NCI-H510A treated with DMSO at 0.1 percent for 48 hours (cell line): ENCODE measurements at regions not wholly inside any gene's neighbourhood (a gene's known extent, or its start where the extent isn't known, plus 50 kb on each side); places are given as distances from the start of the nearest gene placed in this dataset.

Source experiments
- DNase-seq: peaks from one replicate; lab custom pipeline; 2025; lab: John Stamatoyannopoulos, UW

- DNase-seq: no peak
Measured at GRCh38 chr1:47574451-47575165, 136.8 kb downstream of the FOXD2 start.

GRCh38 chr1:47575855-47576757 lies 138.3 kb downstream of the FOXD2 start:
- no peak for DNase-seq

- DNase-seq: no peak
Measured at GRCh38 chr1:47576758-47577115, 138.9 kb downstream of the FOXD2 start.

- DNase-seq: no peak
Measured at GRCh38 chr1:47577303-47578025, 139.6 kb downstream of the FOXD2 start.

- DNase-seq: peak; percentile 8
Measured at GRCh38 chr1:47578026-47578720, 140.3 kb downstream of the FOXD2 start.

GRCh38 chr1:47578721-47579419 lies 141.0 kb downstream of the FOXD2 start:
- no peak for DNase-seq

- DNase-seq: no peak
Measured at GRCh38 chr1:47579809-47580208, 142.0 kb downstream of the FOXD2 start.

GRCh38 chr1:47580451-47580995 lies 142.7 kb downstream of the FOXD2 start:
- no peak for DNase-seq

- no peak for DNase-seq
Measured at GRCh38 chr1:47582891-47583608, 145.2 kb downstream of the FOXD2 start.

GRCh38 chr1:47584249-47584648 lies 146.4 kb downstream of the FOXD2 start:
- DNase-seq: no peak

- no peak for DNase-seq
Measured at GRCh38 chr1:47585141-47585902, 147.5 kb downstream of the FOXD2 start.

GRCh38 chr1:47587891-47588582 lies 150.2 kb downstream of the FOXD2 start:
- DNase-seq: no peak

- no peak for DNase-seq
Measured at GRCh38 chr1:47590523-47591225, 152.8 kb downstream of the FOXD2 start.

GRCh38 chr1:47591801-47592200 lies 154.0 kb downstream of the FOXD2 start:
- no peak for DNase-seq

GRCh38 chr1:47592296-47593012 lies 154.6 kb downstream of the FOXD2 start:
- DNase-seq: peak; percentile 93

GRCh38 chr1:47593013-47593568 lies 155.2 kb downstream of the FOXD2 start:
- peak; percentile 93 for DNase-seq

GRCh38 chr1:47593598-47594285 lies 155.9 kb downstream of the FOXD2 start:
- no peak for DNase-seq
